H1 (cell line): ENCODE measurements at regions not wholly inside any gene's neighbourhood (a gene's known extent, or its start where the extent isn't known, plus 50 kb on each side); places are given as distances from the start of the nearest gene placed in this dataset.

ENCODE experiments used
- CTCF ChIA-PET: fragments of 300-600 bp; sonication (Branson Sonifier 250); formaldehyde crosslinking; loops from one replicate; lab custom pipeline; 2021; ENCODE audit not compliant: partially characterized antibody; lab: Charles Lee
- POLR2A ChIA-PET: fragments of 300-600 bp; sonication (Branson Sonifier 250); formaldehyde crosslinking; loops from one replicate; lab custom pipeline; 2021; ENCODE audit warnings: inconsistent platforms; ENCODE audit not compliant: partially characterized antibody; lab: Charles Lee
- DNase-seq, 2 experiments: peaks; one replicate each; pipeline versions ENCODE4 v3.0.0 to v3.0.0-alpha.2; 2010 to 2022; ENCODE audit warnings: low spot score in 2 of 2, low read depth in 1 of 2, mixed read lengths in 1 of 2
- FAIRE-seq: peaks from 2 replicates; lab custom pipeline; 2011; peaks lifted over from hg19 to GRCh38; lab: Jason Lieb, UNC
- H2AFZ ChIP-seq: 2 replicates; pipeline ENCODE4 v1.8.1; 2012; ENCODE audit warnings: low read length, inconsistent platforms
- H2AK5ac ChIP-seq: 2 replicates; pipeline ENCODE4 v1.6.1; 2013; ENCODE audit warnings: low read depth, low read length
- H2BK120ac ChIP-seq: replicated peaks from 2 replicates; pipeline ENCODE3; 2013; ENCODE audit warnings: low read depth, low read length, inconsistent platforms
- H2BK12ac ChIP-seq: 2 replicates; pipeline ENCODE4 v1.6.1; 2013; ENCODE audit warnings: low read depth, low read length
- H2BK15ac ChIP-seq: 2 replicates; pipeline ENCODE4 v1.6.1; 2013; ENCODE audit warnings: low read length
- H2BK20ac ChIP-seq: 2 replicates; pipeline ENCODE4 v1.6.1; 2013; ENCODE audit warnings: low read length
- H2BK5ac ChIP-seq: 2 replicates; pipeline ENCODE4 v1.6.1; 2013; ENCODE audit warnings: low read depth, low read length
- H3K14ac ChIP-seq: 2 replicates; pipeline ENCODE4 v1.6.1; 2013; ENCODE audit warnings: inconsistent platforms; ENCODE audit not compliant: insufficient read length
- H3K18ac ChIP-seq: 2 replicates; pipeline ENCODE4 v1.6.1; 2013; ENCODE audit warnings: low read length; ENCODE audit errors: extremely low read depth
- H3K23ac ChIP-seq: 2 replicates; pipeline ENCODE4 v1.6.1; 2013; ENCODE audit warnings: inconsistent platforms; ENCODE audit not compliant: insufficient read length
- H3K23me2 ChIP-seq: 2 replicates; pipeline ENCODE4 v1.6.1; 2013; ENCODE audit warnings: low read depth, low read length
- H3K27ac ChIP-seq: 2 replicates; pipeline ENCODE4 v1.6.1; 2011; ENCODE audit warnings: low read depth, low read length, inconsistent platforms
- H3K27me3 ChIP-seq, 4 experiments: replicated peaks in 1 of 4; 1 replicate in 1 of 4; 2 replicates in 3 of 4; pipeline versions ENCODE4 v1.6.1 to v1.8.1; 2011 to 2013; ENCODE audit warnings: low read length in 3 of 4, mild to moderate bottlenecking in 3 of 4, inconsistent platforms in 2 of 4, mixed read lengths in 2 of 4, moderate library complexity in 1 of 4; ENCODE audit not compliant: control insufficient read depth in 3 of 4, insufficient read depth in 3 of 4; ENCODE audit errors: extremely low read depth in 1 of 4
- H3K36me3 ChIP-seq, 4 experiments: 2 replicates each; pipeline versions ENCODE4 v1.6.1 to v1.8.1; 2011 to 2013; ENCODE audit warnings: mild to moderate bottlenecking in 4 of 4, low read length in 3 of 4, moderate library complexity in 2 of 4, control low read depth in 1 of 4, inconsistent platforms in 1 of 4; ENCODE audit not compliant: insufficient read depth in 4 of 4, control insufficient read depth in 2 of 4
- H3K4ac ChIP-seq: replicated peaks from 2 replicates; pipeline ENCODE3; 2013; ENCODE audit warnings: low read length, low read depth, mixed read lengths, inconsistent platforms; ENCODE audit not compliant: insufficient read length
- H3K4me1 ChIP-seq, 4 experiments: replicated peaks in 1 of 4; 1 replicate in 1 of 4; 2 replicates in 3 of 4; pipeline versions ENCODE4 v1.6.1 to v1.8.1; 2011 to 2013; ENCODE audit warnings: low read length in 3 of 4, inconsistent platforms in 2 of 4, mixed read lengths in 1 of 4; ENCODE audit not compliant: insufficient read depth in 4 of 4, control insufficient read depth in 3 of 4
- H3K4me2 ChIP-seq, 2 experiments: 2 replicates each; pipeline versions ENCODE4 v1.6.1 to v1.8.1; 2011 to 2013; ENCODE audit warnings: low read depth in 2 of 2, low read length in 2 of 2, control low read depth in 1 of 2, inconsistent platforms in 1 of 2, mild to moderate bottlenecking in 1 of 2; ENCODE audit not compliant: insufficient read depth in 1 of 2
- H3K4me3 ChIP-seq, 4 experiments: fragments of 200-600, 300-600 bp in 1 of 4; sonication (generic), shearing (Covaris generic), sonication (Bioruptor Twin) in 1 of 4; 2 replicates each; pipeline versions ENCODE4 v1.5.1 to v1.8.1; 2011 to 2016; ENCODE audit warnings: low read length in 4 of 4, low read depth in 3 of 4, control low read depth in 2 of 4, inconsistent platforms in 2 of 4, mild to moderate bottlenecking in 2 of 4, mixed read lengths in 1 of 4, moderate library complexity in 1 of 4; ENCODE audit not compliant: insufficient read depth in 2 of 4; ENCODE audit errors: extremely low read depth in 1 of 4
- H3K56ac ChIP-seq: replicated peaks from 2 replicates; pipeline ENCODE3; 2013; ENCODE audit warnings: low read depth, mild to moderate bottlenecking, mixed read lengths, low read length, inconsistent platforms; ENCODE audit not compliant: insufficient read length
- H3K79me1 ChIP-seq: 2 replicates; pipeline ENCODE4 v1.6.1; 2013; ENCODE audit warnings: low read depth, low read length, control low read depth
- H3K79me2 ChIP-seq, 2 experiments: 2 replicates each; pipeline versions ENCODE4 v1.6.1 to v1.8.1; 2012 to 2013; ENCODE audit warnings: low read length in 2 of 2, mild to moderate bottlenecking in 2 of 2, inconsistent platforms in 1 of 2; ENCODE audit not compliant: insufficient read depth in 2 of 2, control insufficient read depth in 1 of 2
- H3K9ac ChIP-seq, 4 experiments: replicated peaks in 1 of 4; 1 replicate in 1 of 4; 2 replicates in 3 of 4; pipeline versions ENCODE4 v1.6.1 to v1.8.1; 2011 to 2013; ENCODE audit warnings: low read depth in 3 of 4, low read length in 3 of 4, control low read depth in 2 of 4, mild to moderate bottlenecking in 2 of 4, moderate library complexity in 2 of 4, inconsistent platforms in 1 of 4; ENCODE audit errors: extremely low read depth in 1 of 4
- H3K9me3 ChIP-seq, 2 experiments: 2 replicates each; pipeline versions ENCODE4 v1.6.1 to v1.8.1; 2012 to 2013; ENCODE audit warnings: mild to moderate bottlenecking in 2 of 2, moderate library complexity in 2 of 2, control low read depth in 1 of 2, inconsistent platforms in 1 of 2, low read depth in 1 of 2, low read length in 1 of 2, mixed read lengths in 1 of 2; ENCODE audit not compliant: insufficient read depth in 2 of 2
- H4K20me1 ChIP-seq, 2 experiments: replicated peaks in 1 of 2; 2 replicates each; pipeline versions ENCODE3 to v1.8.1; 2011 to 2013; ENCODE audit warnings: inconsistent platforms in 2 of 2, low read length in 2 of 2, mild to moderate bottlenecking in 1 of 2; ENCODE audit not compliant: insufficient read depth in 2 of 2, control insufficient read depth in 1 of 2
- H4K5ac ChIP-seq: 2 replicates; pipeline ENCODE4 v1.6.1; 2013; ENCODE audit warnings: low read length, low read depth, mixed read lengths, inconsistent platforms; ENCODE audit not compliant: insufficient read length
- H4K8ac ChIP-seq: 2 replicates; pipeline ENCODE4 v1.8.0; 2013; ENCODE audit warnings: mild to moderate bottlenecking, moderate library complexity, low read length, inconsistent platforms; ENCODE audit not compliant: insufficient read depth; ENCODE audit errors: extremely low read depth
- H4K91ac ChIP-seq: replicated peaks from 2 replicates; pipeline ENCODE3; 2013; ENCODE audit warnings: low read length, mixed read lengths, inconsistent platforms; ENCODE audit not compliant: insufficient read length
- CBX8 ChIP-seq: fragments of 300-800, 300-1000 bp; sonication (generic); IDR thresholded peaks from 2 replicates; pipeline ENCODE4 v1.7.1; 2016; ENCODE audit warnings: low read depth, low read length, borderline replicate concordance
- CTBP2 ChIP-seq: IDR thresholded peaks from 2 replicates; pipeline ENCODE4 v1.7.0; 2011; ENCODE audit warnings: borderline replicate concordance, mild to moderate bottlenecking, moderate library complexity, mixed read lengths, low read length; ENCODE audit not compliant: insufficient read depth, insufficient read length
- E2F6 ChIP-seq: IDR thresholded peaks from 2 replicates; pipeline ENCODE4 v1.6.1; 2012; ENCODE audit warnings: inconsistent platforms
- EGR1 ChIP-seq: IDR thresholded peaks from 2 replicates; pipeline ENCODE4 v1.6.1; 2011; ENCODE audit warnings: low read depth, low read length, borderline replicate concordance
- EZH2 ChIP-seq: fragments of 200-600 bp; sonication (generic); IDR thresholded peaks from 2 replicates; pipeline ENCODE4 v1.7.1; 2012; ENCODE audit warnings: low read depth, mild to moderate bottlenecking, moderate library complexity, low read length, inconsistent platforms; ENCODE audit not compliant: severe bottlenecking
- FOSL1 ChIP-seq: IDR thresholded peaks from 2 replicates; pipeline ENCODE4 v1.6.1; 2011; ENCODE audit warnings: mild to moderate bottlenecking, low read depth, low read length, moderate library complexity; ENCODE audit not compliant: insufficient read depth
- GABPA ChIP-seq: IDR thresholded peaks from 2 replicates; pipeline ENCODE4 v1.6.1; 2011; ENCODE audit warnings: mild to moderate bottlenecking, low read length, moderate library complexity, borderline replicate concordance; ENCODE audit not compliant: insufficient read depth
- HDAC6 ChIP-seq: IDR thresholded peaks from one replicate; pipeline ENCODE4 v1.7.1; 2012; ENCODE audit warnings: low read depth, mild to moderate bottlenecking, inconsistent platforms, low read length, moderate library complexity
- KDM1A ChIP-seq: fragments of 200-600, 300-600 bp; sonication (generic); IDR thresholded peaks from 2 replicates; pipeline ENCODE4 v1.7.1; 2016; ENCODE audit warnings: mild to moderate bottlenecking, low read length, borderline replicate concordance
- NANOG ChIP-seq: IDR thresholded peaks from 2 replicates; pipeline ENCODE4 v1.6.1; 2011; ENCODE audit warnings: low read length, low read depth, mild to moderate bottlenecking, inconsistent platforms; ENCODE audit not compliant: insufficient read depth, poor library complexity, severe bottlenecking
- NRF1 ChIP-seq: IDR thresholded peaks from 2 replicates; pipeline ENCODE4 v1.6.1; 2011; ENCODE audit warnings: mild to moderate bottlenecking, low read depth, low read length, improper control_type of control experiment
- PHF8 ChIP-seq: fragments of 200-600 bp; sonication (generic); conservative IDR thresholded peaks from 2 replicates; pipeline ENCODE4 v1.7.1; 2012; ENCODE audit warnings: low read depth, mild to moderate bottlenecking, inconsistent platforms, low read length, moderate library complexity
- RXRA ChIP-seq: IDR thresholded peaks from 2 replicates; pipeline ENCODE4 v1.6.1; 2011; ENCODE audit warnings: low read depth, mild to moderate bottlenecking, low read length, moderate library complexity; ENCODE audit not compliant: insufficient read depth
- SAP30 ChIP-seq: fragments of 300-600 bp; sonication (generic); IDR thresholded peaks from 2 replicates; pipeline ENCODE4 v1.7.1; 2012; ENCODE audit warnings: low read length, moderate library complexity, mild to moderate bottlenecking, inconsistent platforms; ENCODE audit not compliant: insufficient read depth, insufficient replicate concordance
- WGBS, 2 experiments: shearing (Covaris generic) in 1 of 2; methylation state at CpG; one replicate each; pipeline versions ENCODE4 v1.1.6 to v1.1.7; 2013 to 2015; ENCODE audit warnings: low lambda C conversion rate in 2 of 2, mixed read lengths in 2 of 2, inconsistent platforms in 1 of 2, low coverage in 1 of 2, missing lambda C conversion rate in 1 of 2; ENCODE audit not compliant: insufficient replicate concordance in 2 of 2, insufficient coverage in 1 of 2, insufficient read length in 1 of 2; ENCODE audit errors: extremely low coverage in 1 of 2, missing lambda C conversion rate in 1 of 2; 5-methylcytosine and 5-hydroxymethylcytosine counted together

- H2BK5ac ChIP-seq, result no peak overlapping the region
- no peak overlapping the region for H2BK120ac ChIP-seq
- H3K9me3 ChIP-seq, result no peaks in the 10 kb centered on the region
- DNase-seq (no peak), FAIRE-seq (no peak)
- H4K8ac ChIP-seq, result no peak overlapping the region
- no peak overlapping the region for H2BK20ac ChIP-seq
- H2AFZ ChIP-seq, result no peak overlapping the region
- H3K23ac ChIP-seq, result no peak overlapping the region
- H2BK15ac ChIP-seq, result no peak overlapping the region
- ChIA-PET POLR2A (no interaction called here), CTCF (no interaction called here)
- H3K27ac ChIP-seq, result no peak overlapping the region
- no peak overlapping the region for H3K18ac ChIP-seq
- H4K91ac ChIP-seq, result no peak overlapping the region
- 88% methylated on average over 2 of the region's 2 CpGs; no CpG with 5 or more reads in 1 of the 2 experiments for WGBS, 2 experiments
- no peak overlapping the region for H2AK5ac ChIP-seq
- H3K4ac ChIP-seq, result no peak overlapping the region
- no peaks in the 10 kb centered on the region for H3K79me1 ChIP-seq
- H3K27me3 ChIP-seq, result no peaks in the 10 kb centered on the region
- H3K4me2 ChIP-seq, result no peak overlapping the region
- H3K14ac ChIP-seq, result no peak overlapping the region
- no peak overlapping the region for H3K4me3 ChIP-seq
- no peak overlapping the region for H3K9ac ChIP-seq
- no peak overlapping the region for H2BK12ac ChIP-seq
- no peak overlapping the region for H4K5ac ChIP-seq
- H3K4me1 ChIP-seq, result no peaks in the 10 kb centered on the region
- H3K36me3 ChIP-seq, result no peaks in the 10 kb centered on the region
- no peak overlapping the region for H3K56ac ChIP-seq
- H3K23me2 ChIP-seq, result no peaks in the 10 kb centered on the region
- no peaks in the 10 kb centered on the region for H4K20me1 ChIP-seq
- no peaks in the 10 kb centered on the region for H3K79me2 ChIP-seq
- no peak for TF ChIP-seq KDM1A
- no peak for TF ChIP-seq FOSL1
- TF ChIP-seq EGR1, result no peak
- TF ChIP-seq NRF1, result no peak
- no peak for TF ChIP-seq HDAC6
- TF ChIP-seq SAP30, result no peak
- TF ChIP-seq GABPA, result no peak
- no peak for TF ChIP-seq PHF8
- no peak for TF ChIP-seq NANOG
- no peak for TF ChIP-seq EZH2
- no peak for TF ChIP-seq RXRA
- TF ChIP-seq CBX8, result no peak
- TF ChIP-seq CTBP2, result no peak
- TF ChIP-seq E2F6, result no peak
Observed at GRCh38 chr2:204486805-204487204, 58.5 kb upstream of the PARD3B start.
